GM19239 (cell line): ENCODE measurements at regions not wholly inside any gene's neighbourhood (a gene's known extent, or its start where the extent isn't known, plus 50 kb on each side); places are given as distances from the start of the nearest gene placed in this dataset.

Source experiments
- DNase-seq: peaks from one replicate; pipeline ENCODE4 v3.0.0; 2011; ENCODE audit warnings: low spot score; ENCODE audit not compliant: insufficient read length
- FAIRE-seq: peaks from 2 replicates; lab custom pipeline; 2011; peaks lifted over from hg19 to GRCh38; lab: Jason Lieb, UNC

- no peak for DNase-seq
- FAIRE-seq = no peak
These were observed 233.3 kb upstream of the EGLN3 start for GRCh38 chr14:34184126-34184525.

DNA sequence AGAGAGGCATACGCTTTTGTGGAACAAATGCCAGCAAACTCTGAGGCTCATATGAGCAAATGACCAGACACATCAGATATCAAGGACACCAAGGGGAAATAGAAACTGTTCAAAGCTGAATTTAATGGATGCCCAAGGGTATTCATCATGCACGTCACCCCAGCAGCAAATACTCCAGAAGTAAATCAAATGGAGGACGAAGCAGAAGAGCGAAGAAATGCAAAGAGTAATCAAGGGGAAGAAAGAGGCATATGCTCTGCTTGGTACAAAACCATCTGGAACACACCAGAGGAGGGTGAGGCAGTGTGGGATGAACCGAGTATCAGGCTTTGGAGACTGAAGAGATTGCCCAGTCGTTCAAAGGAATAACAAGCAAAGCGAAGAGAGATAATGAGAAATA is 232.6 kb upstream of the EGLN3 start:
- DNase-seq = no peak
- no peak for FAIRE-seq

- FAIRE-seq = no peak
- no peak for DNase-seq
These were observed 230.5 kb upstream of the EGLN3 start for GRCh38 chr14:34181338-34181737.

- FAIRE-seq (no peak), DNase-seq (no peak)
These were observed 230.0 kb upstream of the EGLN3 start for GRCh38 chr14:34180869-34181268.

- no peak for DNase-seq
These were observed 229.6 kb upstream of the EGLN3 start for GRCh38 chr14:34180434-34180833.

GRCh38 chr14:34179727-34180126 is 228.9 kb upstream of the EGLN3 start:
- no peak for DNase-seq
- FAIRE-seq = no peak

More at GRCh38 chr14:34180434-34180833, 229.6 kb upstream of the EGLN3 start:
- no peak for FAIRE-seq

- FAIRE-seq (no peak), DNase-seq (no peak)
These were observed 226.6 kb upstream of the EGLN3 start for GRCh38 chr14:34177466-34177865.

DNA sequence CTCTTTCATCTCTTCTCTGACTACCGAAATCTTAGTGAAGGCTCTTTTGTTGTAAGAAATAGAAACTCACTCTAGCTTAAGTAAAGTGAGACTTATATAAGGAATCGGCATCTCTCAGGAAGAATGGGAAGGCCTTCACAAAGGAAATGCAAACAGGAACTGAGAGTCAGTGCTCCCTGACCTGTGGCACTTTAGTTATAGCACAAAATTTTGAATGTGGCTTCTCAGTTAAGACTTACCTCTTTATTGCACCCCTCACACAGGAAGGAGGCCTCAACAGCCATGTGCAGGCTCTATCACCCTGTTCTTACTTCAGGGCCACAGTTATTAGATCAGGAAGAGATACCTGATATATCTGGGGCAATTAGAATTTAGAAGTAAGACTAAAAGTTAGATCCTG is 224.7 kb upstream of the EGLN3 start:
- DNase-seq (no peak), FAIRE-seq (peak; percentile 37)

DNA sequence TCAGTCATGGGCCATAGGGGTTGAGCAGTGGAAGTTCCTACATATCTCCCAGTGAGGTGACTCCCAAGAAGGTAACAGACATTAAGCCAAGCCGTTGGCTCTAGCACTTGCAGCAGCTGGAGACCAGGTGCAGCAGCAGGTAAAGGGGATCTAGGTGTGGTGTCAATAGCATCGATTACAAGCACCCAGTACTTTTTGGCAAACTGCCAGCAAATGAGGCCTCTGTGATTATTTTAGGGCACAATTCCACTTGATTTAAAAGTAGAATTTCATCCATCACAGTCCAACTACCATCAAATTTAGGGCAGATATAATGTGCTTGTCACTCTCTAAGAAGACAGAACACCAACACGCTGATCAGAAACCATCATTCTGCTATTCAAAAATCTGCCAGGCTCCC is 224.1 kb upstream of the EGLN3 start:
- DNase-seq (no peak), FAIRE-seq (no peak)

DNA sequence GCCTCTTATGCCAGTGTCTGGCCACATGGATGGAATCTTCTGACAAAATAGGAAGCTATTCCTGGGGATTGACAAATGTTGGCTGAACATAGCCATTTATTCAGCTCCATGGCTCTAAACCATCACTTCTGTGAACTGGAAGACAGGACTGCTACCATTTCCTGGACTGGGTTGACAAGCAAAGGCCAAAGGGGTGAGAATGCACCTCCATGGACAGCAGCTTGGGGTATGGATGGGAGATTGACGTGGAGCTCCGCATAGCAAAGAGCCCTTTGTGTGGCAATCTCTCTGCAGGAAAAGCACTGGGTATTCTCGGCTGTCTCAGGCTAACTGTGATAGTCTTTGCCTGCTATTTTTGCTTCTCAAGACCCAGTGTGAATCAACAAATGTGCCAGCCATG is 223.0 kb upstream of the EGLN3 start:
- FAIRE-seq (no peak), DNase-seq (no peak)

- FAIRE-seq (no peak), DNase-seq (no peak)
These were observed 221.9 kb upstream of the EGLN3 start for GRCh38 chr14:34172550-34173368.

DNA sequence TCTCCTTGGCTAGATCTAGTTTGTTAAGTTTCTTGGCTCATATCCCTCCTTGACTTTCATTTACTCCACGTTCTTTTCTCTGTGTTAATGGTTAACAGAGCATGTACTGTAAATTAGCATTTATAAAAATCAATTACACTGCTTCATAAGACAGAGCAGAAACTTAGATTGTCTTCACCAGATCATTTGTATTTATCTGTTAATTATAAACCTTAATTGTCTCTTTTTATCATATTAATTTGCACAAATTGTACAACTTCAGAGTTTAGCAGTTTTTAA is 221.2 kb upstream of the EGLN3 start:
- DNase-seq (no peak), FAIRE-seq (no peak)

DNA sequence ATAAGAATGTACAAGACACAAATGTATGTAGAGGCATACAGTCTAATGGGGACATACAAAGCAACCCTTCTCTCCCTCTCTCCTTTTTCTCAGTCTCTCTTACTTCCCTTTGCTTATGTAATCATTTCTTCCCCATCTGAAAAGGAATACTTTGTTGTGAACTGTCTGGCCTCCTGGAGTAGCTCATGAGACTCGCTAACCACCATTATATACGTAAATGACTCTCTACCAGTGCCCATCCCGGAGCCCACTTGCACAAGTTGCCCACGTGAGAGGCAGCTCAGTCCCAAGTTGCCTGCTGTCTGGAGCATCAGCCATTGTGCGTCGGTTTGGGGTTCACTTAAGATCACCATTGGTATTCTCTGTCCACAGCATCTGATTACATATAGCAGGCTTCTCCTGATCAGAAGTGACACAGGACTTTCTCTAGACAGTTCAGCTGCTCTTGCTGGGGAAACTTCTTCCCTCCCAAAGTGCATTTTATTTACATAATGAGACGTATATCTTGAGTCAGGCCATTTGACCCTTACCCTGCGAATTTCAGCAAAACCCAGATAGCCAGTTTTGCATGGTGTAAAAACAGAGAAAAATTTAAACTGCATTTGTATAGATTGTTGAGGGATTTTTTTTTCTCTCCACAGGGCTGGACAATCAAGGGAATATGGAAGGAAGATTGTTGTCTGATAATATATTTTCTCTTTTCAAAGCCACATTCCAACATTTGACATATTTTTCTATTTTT is 220.7 kb upstream of the EGLN3 start:
- FAIRE-seq (no peak), DNase-seq (no peak)

- FAIRE-seq (no peak), DNase-seq (no peak)
These were observed 220.0 kb upstream of the EGLN3 start for GRCh38 chr14:34170882-34171281.

GRCh38 chr14:34169561-34169960 is 218.7 kb upstream of the EGLN3 start:
- FAIRE-seq = no peak
- DNase-seq = no peak

DNA sequence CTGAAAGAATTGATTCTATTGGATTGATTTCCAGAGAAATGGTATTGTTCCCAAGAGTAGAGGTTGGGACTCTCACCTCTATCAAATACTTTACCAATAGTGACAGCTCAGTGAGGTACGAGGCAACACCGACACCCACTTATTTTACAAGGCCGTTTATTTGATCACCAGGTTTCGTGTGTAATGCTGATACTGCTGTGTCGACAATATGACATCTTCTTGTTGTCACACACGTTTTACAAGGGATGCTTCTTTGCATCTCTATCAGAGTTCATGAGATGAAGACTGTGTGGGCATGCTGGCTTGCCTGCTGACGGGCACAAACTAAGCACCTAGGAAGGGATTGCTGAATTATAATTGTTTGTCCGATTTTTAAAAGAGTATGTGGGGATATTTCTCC is 217.8 kb upstream of the EGLN3 start:
- FAIRE-seq = no peak
- DNase-seq = no peak

DNA sequence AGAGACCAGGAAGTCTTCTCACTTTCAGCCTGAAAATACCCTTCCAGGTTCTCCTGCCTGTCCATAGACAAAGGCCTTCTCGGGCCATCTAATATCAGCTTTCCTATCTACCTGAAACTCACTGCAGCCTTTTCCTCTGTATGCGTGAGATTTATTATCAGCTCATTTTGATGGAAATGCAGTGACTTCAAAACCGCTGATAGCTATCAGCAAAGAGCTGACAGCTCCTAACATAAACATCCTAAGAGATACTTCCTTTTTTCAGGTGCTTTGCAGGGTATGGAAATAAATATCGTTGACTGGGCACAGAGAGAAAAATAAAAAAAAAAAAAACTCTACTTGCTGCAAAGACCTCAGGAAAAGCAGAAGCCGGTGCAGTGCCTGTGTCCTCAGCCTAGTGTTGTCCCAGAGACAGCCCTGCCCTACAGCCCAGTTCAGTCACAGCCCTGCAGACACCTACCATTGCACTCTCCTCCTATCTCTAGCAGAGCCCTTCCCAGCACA is 215.0 kb upstream of the EGLN3 start:
- peak; percentile 33 for FAIRE-seq
- no peak for DNase-seq

DNA sequence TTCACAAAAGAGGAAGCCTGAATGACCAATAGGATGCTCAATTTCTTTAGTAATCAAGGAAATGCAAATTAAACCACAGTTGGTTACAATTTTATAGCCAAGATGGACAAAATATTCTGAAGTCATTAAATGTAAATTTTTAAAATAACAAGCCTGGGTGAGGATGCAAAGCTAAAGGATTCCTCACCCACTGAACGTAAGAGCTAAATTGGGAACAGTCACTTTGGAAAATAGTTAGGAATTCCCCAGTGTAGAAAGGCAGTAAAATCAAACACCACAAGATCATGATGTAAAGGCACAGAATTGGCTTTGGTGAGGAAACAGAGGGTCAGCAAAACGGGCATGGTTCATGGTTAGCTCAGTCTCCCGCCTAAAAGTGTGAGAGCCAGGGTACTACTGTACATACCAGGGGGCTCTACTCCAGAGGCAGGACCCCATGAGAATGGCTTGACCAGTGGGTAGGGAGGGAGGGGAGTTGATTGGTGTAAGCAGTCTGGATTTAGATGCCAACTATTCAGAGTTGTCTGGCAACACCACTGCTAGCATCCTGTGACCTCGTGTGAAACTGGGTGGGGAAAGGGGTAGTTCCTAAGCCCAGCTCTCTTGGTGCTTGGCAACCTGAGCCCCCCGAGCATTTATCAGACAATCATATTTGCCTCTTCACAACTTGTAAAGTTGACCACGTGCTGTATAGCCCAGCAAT is 213.4 kb upstream of the EGLN3 start:
- FAIRE-seq (no peak), DNase-seq (no peak)

DNA sequence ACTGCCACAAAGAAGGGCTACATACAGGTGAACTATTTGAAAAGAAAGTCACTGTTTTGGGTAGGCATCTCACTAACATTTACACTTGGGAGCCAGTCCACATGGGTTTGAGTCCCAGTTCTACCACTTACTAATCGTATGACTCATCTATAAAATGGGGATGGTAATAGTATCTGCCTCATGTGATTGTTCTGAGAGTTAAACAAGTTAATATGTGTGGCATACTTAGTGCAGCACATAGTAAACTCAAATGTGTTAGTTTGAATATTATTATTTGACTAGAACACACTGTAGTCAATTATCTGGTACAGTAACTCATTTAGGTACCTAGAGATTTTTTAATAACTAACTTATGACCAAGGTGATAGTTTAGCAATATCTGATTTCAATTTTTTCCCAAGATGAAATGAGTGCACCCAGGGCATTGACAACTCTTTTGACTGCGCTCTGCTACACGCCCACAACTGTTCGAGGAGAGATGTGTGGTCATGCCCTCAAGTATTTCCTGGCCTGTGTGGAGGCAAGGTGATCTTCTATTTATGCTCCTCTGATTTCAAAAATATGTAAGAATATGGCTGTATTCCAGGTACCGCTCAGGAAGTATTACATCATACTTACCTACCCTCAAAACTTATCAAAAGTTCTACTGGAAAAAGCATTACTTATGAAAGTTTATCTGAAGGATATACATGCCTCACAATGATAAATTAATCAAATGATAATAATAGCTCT is 210.6 kb upstream of the EGLN3 start:
- FAIRE-seq (no peak), DNase-seq (no peak)

GRCh38 chr14:34160619-34161018 is 209.7 kb upstream of the EGLN3 start:
- DNase-seq = no peak
- no peak for FAIRE-seq
